SHP77 (cell line): ENCODE measurements at regions not wholly inside any gene's neighbourhood (a gene's known extent, or its start where the extent isn't known, plus 50 kb on each side); places are given as distances from the start of the nearest gene placed in this dataset.

Experiments used
- DNase-seq, 2 experiments: peaks; one replicate each; lab custom pipeline; 2025; lab: John Stamatoyannopoulos, UW

- DNase-seq = no peak
Measured at GRCh38 chr17:79422236-79422635, 188.6 kb downstream of the RBFOX3 start.

DNA sequence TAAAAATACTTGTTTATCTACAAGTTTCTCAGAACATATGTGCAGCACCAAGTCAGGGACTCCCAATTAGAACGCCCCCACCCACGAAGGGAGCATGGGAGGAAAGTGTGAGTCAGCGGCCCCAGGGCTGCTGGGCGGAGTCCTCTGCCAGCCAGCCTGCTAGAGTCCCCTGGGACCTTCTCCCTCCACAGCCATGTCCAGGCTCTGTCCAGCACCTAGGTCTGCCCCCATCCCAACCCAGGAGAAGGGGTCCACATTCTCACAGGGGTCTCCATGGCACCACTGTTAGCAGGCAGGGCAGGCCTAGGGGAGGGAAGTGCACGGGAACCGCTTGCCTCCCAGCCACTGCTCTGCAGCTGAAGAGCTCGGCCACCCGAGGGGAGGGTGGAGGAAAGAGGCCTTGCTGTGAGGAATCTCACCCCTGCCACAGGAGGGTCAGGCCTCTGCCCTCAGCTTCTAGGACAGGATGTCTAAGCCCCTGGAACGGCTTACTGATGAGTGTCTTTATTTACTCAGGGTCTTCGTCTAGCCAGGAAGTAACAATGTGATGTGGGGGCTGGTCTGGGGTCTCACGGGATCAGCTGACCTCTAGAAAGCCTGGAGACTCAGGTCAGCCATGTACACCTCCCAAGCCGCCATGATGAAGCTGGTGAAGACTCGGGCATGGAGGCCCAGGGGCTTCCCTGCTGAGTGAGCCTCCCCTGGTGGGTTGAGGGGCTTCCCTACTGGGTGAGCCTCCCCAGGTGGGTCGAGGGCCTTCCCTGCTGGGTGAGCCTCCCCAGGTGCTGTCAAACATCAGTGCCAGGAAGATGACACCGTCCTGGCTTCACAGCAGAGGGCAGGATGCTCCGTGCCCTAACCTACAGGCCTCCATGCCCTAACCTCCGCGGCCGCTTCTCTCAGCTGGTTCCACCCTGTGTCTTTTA lies 190.3 kb downstream of the RBFOX3 start:
- no peak for DNase-seq

DNA sequence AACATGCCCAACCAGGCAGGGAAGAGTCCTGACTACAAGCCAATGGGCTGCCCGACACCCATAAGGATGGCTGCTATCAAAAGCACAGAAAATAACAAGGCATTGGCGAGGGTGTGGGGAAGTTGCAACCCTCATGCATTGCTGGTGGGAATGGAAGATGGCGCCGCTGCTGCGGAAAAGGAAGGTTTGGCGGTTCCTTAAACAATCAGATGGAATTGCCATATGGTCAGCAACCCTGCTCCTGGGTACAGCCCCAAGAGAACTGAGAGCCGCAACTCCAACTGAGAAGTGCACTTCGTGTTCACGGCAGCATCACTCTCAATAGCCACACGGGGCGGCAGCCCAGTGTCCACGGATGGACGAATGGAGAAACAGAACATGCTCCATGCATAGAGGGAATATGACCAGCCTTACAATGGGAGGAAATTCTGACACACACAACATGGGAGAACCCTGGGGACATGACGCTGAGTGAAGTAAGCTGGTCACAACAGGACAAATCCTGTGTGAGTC lies 193.3 kb downstream of the RBFOX3 start:
- no peak for DNase-seq

GRCh38 chr17:79415909-79416308 lies 194.9 kb downstream of the RBFOX3 start:
- DNase-seq = no peak

- no peak for DNase-seq
Measured at GRCh38 chr17:79415365-79415764, 195.5 kb downstream of the RBFOX3 start.

GRCh38 chr17:79414793-79415211 lies 196.0 kb downstream of the RBFOX3 start:
- no peak for DNase-seq

DNA sequence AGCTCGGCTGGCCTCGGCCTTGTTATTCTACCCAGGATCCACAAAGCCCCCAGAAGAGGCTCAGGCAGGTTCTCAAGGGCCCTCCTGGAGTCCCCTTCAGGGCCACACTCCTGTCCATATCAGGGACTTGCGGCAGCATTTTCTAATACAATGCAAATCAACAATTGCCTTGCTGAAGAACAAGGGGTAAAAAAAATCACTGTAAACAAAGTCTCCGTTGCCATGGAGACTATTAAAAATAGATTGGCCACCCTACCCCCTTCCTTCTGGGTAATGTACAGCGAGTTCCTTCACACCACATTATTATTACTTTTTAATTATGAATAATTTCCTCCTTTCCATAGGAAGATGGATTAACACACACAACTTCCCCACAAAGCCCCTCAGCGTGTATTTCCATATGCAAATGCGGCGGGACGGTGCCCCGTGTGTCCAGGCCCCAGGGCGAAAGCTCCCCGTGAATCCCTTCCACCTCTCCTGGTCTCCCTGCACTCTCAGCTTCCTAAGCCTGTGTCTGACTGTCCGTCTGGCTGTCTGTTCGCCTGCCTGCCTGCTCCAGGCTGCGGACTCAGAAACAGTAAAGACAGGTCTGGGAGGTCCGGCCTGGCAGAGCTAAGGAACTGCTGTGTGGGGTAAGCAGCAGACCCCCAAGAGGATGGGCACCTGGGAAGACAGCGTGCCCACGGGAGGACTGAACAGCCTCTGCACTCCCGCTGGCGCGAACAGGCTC lies 196.6 kb downstream of the RBFOX3 start:
- DNase-seq = no peak

GRCh38 chr17:79413611-79414010 lies 197.2 kb downstream of the RBFOX3 start:
- no peak for DNase-seq

DNA sequence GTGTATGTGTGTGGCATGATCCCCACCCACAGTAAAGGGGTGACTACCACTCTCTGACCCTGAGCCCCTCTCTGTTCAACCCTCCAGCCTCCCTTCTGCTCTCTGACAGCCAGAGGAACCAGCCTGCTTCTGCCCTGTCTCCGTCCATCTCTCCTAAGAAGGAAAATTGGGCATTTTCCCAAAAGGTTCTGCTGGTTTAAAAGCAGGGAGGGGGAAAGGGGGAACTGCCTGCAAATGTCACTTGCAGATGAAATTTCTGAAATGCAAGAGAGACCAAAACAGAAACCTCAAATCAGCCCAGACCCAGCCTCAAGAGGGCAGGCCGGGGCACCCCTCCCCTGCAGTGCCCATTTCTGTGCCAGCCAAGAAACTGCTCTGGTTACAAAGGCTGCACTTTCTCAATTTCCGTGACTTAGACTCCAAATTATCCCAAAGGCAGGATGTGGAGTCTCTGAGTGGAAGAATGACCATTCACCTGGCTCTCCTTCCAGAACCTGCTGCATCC lies 197.9 kb downstream of the RBFOX3 start:
- no peak for DNase-seq

DNA sequence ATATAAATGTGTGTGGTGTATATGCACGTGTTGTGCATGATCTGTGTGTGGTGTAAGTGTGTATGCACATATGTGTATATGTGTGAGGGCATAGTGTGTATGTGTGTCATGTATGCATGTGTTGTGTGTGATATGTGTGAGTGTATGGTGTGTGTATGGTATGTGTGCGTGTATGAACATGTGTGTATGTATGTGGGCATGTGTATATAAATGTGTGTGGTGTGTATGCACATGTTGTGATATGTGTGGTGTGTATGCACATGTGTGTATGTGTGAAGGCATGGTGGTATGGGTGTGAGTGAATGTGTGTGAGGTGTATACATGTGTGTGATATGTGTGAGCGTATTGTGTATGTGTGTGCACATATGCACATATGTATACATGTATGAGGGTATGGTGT lies 198.7 kb downstream of the RBFOX3 start:
- no peak for DNase-seq

DNA sequence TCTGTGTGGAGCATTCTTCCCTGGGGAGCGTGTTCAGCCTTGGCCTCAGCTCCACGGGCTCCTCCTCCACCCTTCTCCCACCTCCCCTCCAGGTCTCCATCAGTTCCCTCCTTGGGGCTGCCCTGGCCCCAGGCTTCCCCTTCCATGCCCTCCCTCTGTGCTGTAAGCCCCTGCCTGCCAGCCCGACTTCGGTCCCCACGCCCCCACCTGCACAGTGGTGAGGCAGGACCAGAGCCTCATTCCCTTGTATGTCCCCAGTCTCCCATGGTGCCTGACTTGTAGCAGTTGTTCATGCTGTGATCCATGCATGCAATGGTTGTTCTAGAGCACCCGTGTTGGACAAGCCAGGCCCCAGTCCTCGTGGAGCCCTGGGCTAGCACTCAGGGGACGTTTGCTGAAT lies 199.4 kb downstream of the RBFOX3 start:
- DNase-seq = no peak

DNA sequence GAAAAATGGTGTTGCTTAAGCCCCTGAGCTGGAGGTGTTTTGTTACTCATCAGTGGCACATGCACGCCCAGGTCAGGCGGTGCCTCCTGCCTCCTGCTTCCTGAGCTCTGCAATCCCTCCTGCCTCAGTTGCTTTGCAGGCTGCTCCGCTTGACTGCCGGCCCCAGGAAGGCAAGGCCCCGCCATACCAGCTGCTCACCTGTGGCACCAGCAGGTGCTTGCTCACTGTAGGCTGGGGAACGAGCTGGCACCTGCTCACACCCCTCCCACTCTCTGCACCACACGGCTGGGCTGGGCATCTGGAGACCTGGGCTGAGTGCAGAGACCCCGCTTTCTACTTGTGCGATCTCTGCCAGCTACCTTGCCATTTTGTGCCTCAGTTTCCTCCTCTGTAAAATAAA lies 200.2 kb downstream of the RBFOX3 start:
- no peak for DNase-seq

DNA sequence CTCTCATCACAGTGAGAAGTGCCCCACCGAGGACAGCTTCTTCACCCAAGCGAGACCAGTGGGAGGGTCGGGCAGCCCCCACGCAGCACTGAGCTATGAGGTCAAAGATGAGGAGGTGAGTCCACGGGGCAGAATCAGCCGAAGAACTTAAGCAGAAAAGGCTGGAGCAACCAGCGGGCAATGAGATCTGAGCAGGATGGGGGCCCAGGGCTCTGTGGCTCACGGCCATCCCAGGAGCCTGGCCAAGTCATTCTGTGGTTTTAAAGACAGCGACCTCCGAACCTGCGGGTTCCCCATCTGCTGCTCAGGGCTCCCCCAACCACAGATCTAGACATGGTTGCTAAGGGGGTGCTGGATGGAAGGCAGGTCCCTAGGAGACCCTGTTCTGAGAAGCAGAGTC lies 202.6 kb downstream of the RBFOX3 start:
- no peak for DNase-seq

GRCh38 chr17:79407385-79407784 lies 203.5 kb downstream of the RBFOX3 start:
- no peak for DNase-seq

DNA sequence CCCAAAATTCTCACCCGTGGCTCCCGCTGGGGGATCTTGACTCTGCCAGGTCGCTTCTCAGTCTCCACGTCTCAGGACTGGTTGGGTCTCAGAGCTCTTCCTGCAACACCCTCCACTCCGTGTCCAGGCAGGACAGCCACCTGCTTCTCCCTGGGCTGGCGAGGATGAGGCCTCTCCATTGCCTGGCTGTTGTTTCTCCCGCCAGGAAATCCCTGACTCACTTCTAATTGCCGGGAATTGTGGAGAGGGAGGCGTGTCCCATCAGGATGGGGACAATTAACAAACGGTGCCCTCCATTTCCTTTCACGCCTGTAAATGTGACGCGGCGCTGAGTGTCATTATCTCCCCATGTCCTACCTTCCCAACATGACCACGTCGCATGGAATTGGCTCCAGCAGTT lies 204.5 kb downstream of the RBFOX3 start:
- no peak for DNase-seq

DNA sequence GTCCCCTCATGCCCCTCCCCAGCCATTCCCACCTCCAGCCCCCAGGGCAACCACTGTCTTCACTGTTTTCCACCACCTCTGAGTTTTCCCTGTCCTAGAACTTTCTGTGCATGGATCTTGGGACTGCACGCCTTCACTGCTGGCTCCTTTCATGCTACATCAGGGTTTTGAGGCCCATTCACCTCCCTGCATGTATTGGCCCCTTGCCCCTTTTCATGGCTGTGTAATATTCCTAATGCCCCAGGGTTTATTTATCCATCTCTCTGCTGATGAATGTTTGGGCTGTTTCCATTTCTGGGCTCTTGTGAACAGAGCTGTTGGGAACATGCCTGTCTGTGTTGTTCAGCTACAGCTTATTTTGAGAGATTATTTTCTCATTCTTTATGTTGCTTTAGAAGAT lies 205.0 kb downstream of the RBFOX3 start:
- DNase-seq = no peak

DNA sequence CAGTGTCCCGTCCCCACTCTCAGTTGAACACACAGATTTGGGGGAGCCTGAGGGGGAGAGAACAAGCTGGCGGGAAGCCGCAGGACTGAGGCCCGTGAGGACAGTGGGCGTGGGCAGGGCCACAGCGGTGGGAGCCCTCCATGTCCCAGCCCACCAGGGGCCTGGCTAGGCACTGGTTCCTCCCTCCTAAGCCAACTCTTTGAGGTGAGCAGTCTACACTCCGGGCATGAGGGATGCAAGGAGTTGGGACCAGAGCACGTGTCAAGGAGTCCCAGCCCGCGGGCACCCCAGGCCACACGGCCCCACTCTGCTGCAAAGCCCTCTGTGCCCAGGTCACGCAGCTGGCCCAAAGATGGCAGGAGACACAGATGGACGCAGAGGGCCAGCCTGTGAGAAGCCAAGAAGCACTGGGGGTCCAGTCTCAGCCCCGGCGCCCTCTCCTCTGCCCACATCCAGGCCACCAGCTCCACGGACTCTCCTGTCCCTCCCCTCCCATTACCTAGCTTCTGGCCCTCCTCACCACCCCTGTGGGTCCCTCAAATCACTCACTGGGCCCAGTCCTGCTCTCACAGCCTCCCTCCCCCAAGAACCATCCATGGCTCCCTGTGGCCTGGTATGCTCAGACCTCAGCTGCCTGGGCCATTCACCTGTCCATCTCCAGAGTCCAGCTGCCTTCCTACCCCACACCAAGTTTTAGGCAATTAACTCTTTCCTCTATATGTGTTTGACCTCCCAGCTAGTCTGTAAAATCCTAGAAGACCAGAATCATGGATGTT lies 206.5 kb downstream of the RBFOX3 start:
- DNase-seq = no peak

DNA sequence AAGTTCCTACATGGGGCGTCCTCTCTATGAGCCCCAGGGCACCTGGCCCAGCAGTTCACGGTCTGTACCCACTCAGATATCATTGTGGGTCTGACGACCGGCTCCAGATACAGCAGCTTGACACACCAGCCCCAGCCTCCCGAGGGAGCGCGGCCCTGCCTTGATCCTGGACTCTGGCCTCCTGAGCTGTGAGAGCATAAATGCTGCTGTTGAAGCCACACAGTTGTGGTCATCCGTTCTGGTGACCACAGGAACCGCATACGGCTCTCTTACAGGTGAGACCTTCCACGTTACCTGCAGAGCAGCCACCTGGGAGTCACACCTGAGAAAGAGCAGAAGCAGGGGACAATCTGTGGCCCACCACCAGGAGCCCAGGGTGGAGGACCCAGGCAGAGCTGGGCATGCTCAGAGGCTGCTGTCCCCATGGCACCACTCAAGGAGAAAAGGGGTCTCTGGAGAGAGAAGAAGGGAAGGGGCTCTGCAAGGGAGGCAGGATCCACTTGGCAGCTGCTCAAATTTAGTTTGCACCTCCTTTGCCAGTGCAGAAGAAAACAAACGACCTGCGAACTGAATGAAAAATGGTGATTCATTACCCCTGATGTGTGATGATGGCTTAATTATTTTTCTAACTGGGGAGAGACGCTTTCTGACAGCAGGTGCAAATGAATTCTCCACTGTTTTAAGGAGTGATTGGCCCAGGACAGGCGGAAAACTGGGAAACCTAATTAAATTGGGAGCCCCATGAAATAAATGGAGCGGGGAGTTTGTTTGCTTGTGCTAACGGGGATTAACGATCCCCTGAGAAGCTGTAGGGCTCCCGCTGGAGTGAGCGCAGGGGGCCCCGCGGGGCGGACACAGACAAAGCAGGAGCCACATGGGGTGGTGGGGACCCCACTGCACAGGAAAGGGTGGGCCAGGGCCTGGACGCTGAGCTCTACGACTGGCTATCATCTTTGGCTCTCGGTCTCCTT lies 208.9 kb downstream of the RBFOX3 start:
- DNase-seq = no peak

DNA sequence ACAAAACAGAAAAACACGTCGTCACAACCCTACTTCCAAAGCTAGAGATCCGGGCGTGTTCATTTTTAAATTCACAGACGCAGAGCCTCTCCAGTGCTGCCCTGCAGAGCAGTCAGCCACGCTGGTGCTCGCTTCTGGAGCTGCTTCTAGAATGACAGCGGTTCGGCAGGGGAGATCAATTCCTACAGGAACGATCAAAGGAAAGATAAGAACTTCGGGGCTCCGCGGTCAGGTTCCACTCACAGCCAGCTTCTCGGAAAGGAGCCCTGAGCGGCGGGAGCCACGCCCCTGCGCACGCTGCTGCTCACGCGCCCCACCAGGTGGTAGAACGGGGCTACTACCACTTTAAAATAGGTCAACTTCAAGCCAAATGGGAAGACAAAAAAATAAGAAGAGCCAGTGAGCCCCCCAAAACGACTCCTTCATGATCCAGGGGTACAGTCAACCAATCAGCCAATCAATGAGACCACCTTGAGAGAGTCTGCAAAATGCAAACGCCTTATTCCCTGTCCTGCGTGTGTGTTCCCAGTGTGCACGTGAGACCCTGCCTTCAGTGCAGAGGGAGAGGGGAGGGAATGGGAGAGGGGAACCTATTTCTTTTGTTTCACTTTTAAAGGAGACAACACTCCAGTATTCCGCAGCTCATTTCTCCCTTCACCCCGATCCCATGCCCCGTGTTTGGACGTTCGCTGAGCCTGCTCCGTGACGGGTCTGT lies 209.7 kb downstream of the RBFOX3 start:
- DNase-seq = peak; percentile 30 to 38

DNA sequence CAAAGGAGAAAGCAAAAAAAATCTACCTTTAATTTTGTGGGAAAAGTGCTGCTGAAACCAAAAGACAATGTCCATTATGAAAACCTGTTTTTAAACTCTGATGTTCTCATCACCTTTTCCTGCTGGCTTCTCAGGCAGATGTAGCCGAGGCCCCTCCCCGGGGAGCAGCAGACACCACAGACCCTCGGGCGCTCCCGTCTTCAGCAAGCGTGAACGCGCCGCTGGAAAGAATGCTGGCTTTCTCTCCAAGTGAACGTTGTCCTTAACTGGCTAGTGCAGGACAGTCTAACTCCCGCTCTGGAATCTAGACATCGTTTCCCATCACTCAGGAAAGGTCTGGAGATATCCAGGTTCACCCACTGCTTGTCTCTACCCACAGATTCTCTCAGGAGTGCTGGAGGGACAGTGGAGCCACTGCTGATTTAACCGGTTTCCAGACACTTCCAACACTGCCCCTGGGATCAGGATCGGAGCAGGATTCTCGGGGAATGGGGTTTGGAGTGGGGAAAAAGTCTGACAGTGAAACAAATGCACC lies 211.2 kb downstream of the RBFOX3 start:
- no peak for DNase-seq
